ENCODE measurements at regions not wholly inside any gene's neighbourhood (a gene's known extent, or its start where the extent isn't known, plus 50 kb on each side); places are given as distances from the start of the nearest gene placed in this dataset.
"Not testable (repeated sequence)": the region's sequence is repeated elsewhere in the genome, so short reads cannot be mapped to it uniquely, and the experiment has no call there.

DNA sequence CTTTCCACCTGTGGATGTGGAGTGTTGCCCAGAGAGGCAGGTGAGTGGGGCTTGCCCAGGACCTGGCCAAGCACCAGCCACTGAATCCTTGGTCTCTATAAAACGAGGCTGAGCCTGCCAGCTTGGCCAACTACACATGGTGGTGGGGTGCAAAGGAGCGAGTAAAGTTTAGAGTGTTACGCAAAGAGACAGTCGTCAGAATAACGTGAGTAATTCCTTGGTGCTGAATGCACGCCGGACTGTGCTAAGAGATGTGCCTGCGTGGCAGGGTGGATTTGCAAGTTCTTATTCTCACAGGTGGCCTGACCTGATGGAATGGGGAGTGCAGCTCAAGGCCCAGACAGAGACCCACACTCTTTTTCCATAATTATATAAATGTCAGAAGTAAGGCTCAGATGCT is 88.6 kb upstream of the B3GAT1 start:
- DNase-seq (ENCODE audit: extremely low spot score), result no peak
- POLR2A ChIA-PET, result no interaction called here
- CTCF ChIA-PET, result no interaction called here
- TF ChIP-seq, protein P1, sequence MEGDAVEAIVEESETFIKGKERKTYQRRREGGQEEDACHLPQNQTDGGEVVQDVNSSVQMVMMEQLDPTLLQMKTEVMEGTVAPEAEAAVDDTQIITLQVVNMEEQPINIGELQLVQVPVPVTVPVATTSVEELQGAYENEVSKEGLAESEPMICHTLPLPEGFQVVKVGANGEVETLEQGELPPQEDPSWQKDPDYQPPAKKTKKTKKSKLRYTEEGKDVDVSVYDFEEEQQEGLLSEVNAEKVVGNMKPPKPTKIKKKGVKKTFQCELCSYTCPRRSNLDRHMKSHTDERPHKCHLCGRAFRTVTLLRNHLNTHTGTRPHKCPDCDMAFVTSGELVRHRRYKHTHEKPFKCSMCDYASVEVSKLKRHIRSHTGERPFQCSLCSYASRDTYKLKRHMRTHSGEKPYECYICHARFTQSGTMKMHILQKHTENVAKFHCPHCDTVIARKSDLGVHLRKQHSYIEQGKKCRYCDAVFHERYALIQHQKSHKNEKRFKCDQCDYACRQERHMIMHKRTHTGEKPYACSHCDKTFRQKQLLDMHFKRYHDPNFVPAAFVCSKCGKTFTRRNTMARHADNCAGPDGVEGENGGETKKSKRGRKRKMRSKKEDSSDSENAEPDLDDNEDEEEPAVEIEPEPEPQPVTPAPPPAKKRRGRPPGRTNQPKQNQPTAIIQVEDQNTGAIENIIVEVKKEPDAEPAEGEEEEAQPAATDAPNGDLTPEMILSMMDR (IDR thresholded peaks at IDR 0.05; ENCODE audit: control extremely low read depth, extremely low read depth, low read depth, missing control alignments), result no peak

DNA sequence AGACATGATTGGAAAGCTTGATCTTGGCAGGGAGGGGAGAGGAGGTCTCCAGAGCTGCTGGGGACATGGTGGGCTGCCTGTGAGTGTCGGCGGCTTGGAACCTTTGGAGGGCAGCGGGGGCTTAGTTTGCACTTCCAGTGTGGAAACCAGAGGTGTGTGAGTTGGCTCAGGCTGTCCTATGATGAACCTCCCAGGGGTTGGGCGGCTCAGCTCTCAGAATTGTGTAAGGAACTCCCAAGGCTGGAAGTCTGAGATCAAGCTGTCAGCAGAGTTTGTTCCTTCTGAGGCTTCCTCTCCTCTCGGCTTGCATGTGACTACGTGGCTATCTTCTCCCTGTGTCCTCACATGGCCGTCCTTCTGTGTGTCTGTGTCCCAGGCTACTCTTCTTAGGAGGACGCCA is 87.9 kb upstream of the B3GAT1 start:
- TF ChIP-seq, protein P1 (IDR thresholded peaks at IDR 0.05; ENCODE audit: control extremely low read depth, extremely low read depth, low read depth, missing control alignments), result no peak
- CTCF ChIA-PET, result no interaction called here
- DNase-seq (ENCODE audit: extremely low spot score), result no peak
- POLR2A ChIA-PET, result no interaction called here

DNA sequence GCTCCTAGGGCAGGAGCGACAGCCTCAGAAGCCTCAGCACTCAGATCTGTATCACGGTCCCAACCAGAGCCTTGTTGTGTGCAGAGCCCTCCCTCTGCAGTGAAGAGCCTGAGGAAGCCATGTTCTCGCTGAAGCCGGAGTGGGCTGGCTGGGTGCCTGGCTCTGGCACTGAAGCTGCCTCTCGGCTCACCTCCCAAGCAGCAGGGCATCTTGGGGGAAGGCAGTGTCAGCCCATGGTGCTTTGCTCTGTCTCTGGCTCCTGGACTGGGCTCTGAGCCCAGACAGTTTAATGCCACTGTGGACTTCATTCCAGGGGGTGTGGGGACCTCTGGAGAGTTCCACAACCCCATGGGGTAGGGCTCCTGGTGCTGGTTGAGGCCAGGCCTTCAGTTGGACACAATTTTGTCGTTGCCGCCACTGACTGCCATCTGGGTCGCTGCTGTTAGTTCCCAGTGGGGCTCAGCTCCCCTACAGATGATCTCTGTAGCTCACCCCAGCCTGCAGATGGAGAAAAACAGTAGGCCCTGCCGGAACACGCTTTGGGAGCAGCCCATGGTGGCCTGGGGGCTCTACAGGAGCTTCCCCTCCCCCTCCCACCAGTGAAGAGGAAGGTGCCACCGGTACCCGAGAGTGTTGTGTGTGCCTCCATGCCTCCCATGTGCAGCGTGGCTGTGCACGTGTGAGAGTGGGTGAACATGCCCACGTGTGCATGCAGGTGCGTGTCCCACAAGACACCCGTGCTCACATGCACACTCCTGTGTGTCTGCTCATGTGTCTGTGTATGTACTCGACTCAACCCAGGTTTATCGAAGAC is 86.5 kb upstream of the B3GAT1 start:
- ChIA-PET CTCF (no interaction called here), POLR2A (no interaction called here)
- TF ChIP-seq, protein P1 (IDR thresholded peaks at IDR 0.05; ENCODE audit: control extremely low read depth, extremely low read depth, low read depth, missing control alignments), result no peak
- no peak for DNase-seq (ENCODE audit: extremely low spot score)

DNA sequence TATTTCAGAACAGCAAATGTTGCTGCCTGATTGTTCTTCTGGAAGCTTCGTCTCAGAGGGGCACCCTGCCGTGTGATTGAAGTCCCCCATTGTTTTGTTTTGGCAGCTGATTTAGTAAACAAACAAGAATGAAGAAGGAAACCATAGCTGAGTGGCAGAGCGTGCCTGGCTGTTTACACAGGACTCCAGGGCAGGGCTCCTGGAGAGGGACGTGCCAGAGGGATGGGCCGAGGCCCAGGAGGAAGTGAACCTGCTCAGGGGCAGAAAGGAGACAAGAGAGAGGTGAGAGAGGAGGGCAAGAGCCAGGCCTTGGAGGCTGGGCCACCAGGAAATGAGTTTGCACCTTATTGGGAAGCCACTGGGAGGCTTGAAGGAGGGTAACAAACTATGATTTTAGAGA is 85.5 kb upstream of the B3GAT1 start:
- TF ChIP-seq, protein P1 (IDR thresholded peaks at IDR 0.05; ENCODE audit: control extremely low read depth, extremely low read depth, low read depth, missing control alignments), result no peak
- no peak for DNase-seq (ENCODE audit: extremely low spot score)
- POLR2A ChIA-PET, result no interaction called here
- CTCF ChIA-PET, result no interaction called here

DNA sequence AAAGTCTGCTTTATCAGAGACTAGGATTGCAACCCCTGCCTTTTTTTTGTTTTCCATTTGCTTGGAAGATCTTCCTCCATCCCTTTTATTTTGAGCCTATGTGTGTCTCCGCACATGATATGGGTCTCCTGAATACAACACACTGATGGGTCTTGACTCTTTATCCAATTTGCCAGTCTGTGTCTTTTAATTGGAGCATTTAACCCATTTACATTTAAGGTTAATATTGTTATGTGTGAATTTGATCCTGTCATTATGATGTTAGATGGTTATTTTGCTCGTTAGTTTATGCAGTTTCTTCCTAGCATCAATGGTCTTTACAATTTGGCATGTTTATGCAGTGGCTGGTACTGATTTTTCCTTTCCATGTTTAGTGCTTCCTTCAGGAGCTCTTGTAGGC is 84.0 kb upstream of the B3GAT1 start:
- DNase-seq (ENCODE audit: extremely low spot score); POLR2A ChIA-PET: not testable (repeated sequence)
- CTCF ChIA-PET, result interaction anchor here (1.1 kb wide), 1 partner anchor 17 kb away, joined by 3 read pairs; no protein-coding TSS in a partner anchor

DNA sequence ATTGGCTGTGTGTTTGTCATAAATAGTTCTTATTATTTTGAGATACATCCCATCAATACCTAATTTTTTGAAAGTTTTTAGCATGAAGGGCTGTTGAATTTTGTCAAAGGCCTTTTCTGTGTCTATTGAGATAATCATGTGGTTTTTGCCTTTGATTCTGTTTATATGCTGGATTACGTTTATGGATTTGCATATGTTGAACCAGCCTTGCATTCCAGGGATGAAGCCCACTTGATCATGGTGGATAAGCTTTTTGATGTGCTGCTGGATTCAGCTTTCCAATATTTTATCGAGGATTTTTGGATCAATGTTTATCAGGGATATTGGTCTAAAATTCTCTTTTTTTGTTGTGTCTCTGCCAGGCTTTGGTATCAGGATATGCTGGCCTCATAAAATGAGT is 82.4 kb upstream of the B3GAT1 start:
- POLR2A ChIA-PET; DNase-seq (ENCODE audit: extremely low spot score); CTCF ChIA-PET: not testable (repeated sequence)

DNA sequence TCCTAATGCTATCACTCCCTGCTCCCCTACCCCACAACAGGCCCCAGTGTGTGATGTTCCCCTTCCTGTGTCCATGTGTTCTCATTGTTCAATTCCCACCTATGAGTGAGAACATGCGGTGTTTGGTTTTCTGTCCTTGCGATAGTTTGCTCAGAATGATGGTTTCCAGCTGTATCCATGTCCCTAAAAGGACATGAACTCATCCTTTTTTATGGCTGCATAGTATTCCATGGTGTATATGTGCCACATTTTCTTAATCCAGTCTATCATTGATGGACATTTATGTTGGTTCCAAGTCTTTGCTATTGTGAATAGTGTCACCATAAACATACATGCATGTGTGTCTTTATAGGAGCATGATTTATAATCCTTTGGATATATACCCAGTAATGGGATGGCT is 80.4 kb upstream of the B3GAT1 start:
- CTCF ChIA-PET; POLR2A ChIA-PET; DNase-seq (ENCODE audit: extremely low spot score): not testable (repeated sequence)

DNA sequence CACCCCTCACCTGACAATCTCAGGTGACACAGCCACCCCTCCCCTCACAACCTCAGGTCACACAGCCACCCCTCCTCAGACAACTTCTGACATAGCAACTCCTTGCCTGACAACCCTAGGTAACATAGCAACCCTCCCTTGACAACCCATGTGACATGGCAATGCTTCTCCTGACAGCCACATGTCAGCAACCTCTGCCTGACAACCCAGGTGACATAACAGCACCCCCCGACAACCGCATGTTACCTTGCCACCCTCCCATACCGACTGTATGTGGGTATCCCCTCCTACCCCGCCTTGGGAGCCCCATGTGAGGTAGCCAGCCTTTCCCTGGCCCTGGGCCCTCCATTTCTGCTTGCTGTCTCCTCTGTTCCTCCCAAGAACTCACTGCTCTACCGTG is 77.7 kb upstream of the B3GAT1 start:
- no peak for DNase-seq (ENCODE audit: extremely low spot score)
- ChIA-PET POLR2A (no interaction called here), CTCF (no interaction called here)
- TF ChIP-seq, protein P1 (IDR thresholded peaks at IDR 0.05; ENCODE audit: control extremely low read depth, extremely low read depth, low read depth, missing control alignments), result no peak

Measured in GM10248 (cell line).